Activated CD4-positive, alpha-beta T cell treated with anti-CD3 and anti-CD28 coated beads, Interleukin-10, Interleukin-2, amounts not matched to agents 100 ng/mL and 50 ng/mL, durations not matched to agents 16 hours and 8 hours (primary cell): ENCODE measurements at regions not wholly inside any gene's neighbourhood (a gene's known extent, or its start where the extent isn't known, plus 50 kb on each side); places are given as distances from the start of the nearest gene placed in this dataset.
"Not testable (repeated sequence)": the region's sequence is repeated elsewhere in the genome, so short reads cannot be mapped to it uniquely, and the experiment has no call there.

Experiments
- DNase-seq: peaks from one replicate; pipeline ENCODE4 v3.0.0-alpha.2; 2020

DNA sequence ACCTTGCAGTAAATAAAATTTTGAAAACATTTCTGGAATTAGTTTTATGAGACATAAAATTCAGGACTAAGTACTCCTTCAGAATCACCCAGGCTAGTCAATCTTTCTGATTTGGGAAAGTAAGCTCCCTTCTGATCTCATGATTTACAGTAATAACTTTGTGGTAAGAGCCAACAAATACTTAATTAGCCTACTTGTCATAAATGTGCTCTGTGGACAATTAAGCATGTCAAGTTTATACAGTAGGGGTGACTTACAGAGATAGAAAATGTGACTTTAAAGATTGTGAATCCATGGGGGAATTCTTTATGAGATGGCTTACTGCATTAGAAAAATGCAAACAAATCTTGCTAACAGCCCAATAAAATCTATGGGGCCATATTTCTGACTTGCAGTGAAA is 616.9 kb upstream of the GHITM start:
- DNase-seq, result no peak

DNA sequence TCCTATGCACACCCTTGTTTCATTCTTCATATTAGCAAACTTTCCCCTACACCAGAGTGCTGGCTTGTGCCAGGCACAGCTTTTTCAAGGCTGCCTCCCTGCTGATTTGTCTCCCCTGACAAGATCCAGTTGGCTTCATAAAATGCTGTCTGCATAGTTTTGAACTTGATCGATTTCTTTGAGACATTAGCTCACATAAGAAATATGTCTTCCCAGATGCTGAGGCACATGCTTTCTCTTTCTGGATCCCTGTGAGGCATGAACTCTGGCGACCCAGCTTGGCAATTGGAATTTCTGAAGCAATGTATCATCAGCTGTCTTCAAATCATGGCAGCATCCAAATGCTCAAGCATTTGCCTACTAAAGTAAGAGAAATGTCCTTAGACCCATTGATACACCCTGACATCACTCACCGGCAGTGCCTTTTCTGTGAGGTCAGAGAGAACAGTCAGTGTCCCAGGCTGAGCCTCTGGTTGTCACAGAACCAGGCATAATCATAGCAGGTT is 616.4 kb upstream of the GHITM start:
- no peak for DNase-seq

- DNase-seq, result no peak
Measured at GRCh38 chr10:83527934-83528333, 611.4 kb upstream of the GHITM start.

- DNase-seq, result no peak
Measured at GRCh38 chr10:83533290-83533689, 606.0 kb upstream of the GHITM start.

DNA sequence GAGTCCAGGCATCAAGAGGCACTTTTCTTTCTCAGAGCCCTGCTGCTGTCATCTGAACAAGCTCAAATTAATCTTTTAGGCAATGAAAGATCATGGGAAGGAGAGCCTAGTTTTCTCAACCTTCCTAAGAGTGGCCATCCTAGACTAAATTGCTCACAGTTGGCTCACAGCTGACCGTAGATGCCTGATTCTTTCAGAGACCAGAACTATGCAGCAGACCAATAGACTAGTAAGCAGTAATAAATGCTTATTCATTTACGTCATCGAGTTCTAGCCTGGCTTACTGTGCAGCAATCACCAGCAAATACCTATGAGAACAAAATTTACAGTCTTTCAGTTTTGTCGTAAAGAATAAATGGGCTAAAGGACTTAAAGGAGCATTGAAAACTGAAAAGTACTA is 602.9 kb upstream of the GHITM start:
- no peak for DNase-seq

- no peak for DNase-seq
Measured at GRCh38 chr10:83538047-83538446, 601.3 kb upstream of the GHITM start.

GRCh38 chr10:83539528-83540308 is 599.6 kb upstream of the GHITM start:
- DNase-seq, result no peak

- no peak for DNase-seq
Measured at GRCh38 chr10:83541046-83541445, 598.3 kb upstream of the GHITM start.

DNA sequence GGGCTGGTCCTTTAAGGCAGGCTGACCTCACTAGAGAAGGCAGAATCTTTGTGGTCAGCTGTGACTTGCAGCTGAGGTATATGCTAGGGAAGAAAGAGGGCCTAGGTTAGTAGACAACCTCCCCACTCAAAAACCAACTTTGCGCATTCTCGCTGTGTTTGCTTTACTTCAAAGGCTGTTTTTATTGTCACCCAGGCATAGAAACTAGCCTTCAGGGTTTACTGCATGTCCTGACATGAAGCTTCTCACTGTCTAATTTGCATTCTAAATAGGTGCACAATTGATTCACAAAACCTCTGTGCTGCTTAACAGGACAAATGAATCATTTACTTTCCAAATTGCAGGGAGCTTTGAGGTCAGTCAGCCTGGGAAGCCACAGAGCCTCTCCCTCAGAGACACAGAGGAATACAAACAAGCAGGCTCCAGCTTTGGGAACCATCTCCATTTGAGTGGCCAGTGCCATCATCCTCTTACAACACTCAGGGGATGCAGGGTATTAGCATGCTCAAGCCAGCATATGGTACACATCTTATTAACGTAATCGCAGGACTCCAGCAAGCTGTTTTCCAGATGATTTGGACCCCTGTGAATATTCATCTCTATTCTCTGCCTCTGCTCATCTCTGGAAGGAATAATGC is 596.4 kb upstream of the GHITM start:
- DNase-seq, result no peak

DNA sequence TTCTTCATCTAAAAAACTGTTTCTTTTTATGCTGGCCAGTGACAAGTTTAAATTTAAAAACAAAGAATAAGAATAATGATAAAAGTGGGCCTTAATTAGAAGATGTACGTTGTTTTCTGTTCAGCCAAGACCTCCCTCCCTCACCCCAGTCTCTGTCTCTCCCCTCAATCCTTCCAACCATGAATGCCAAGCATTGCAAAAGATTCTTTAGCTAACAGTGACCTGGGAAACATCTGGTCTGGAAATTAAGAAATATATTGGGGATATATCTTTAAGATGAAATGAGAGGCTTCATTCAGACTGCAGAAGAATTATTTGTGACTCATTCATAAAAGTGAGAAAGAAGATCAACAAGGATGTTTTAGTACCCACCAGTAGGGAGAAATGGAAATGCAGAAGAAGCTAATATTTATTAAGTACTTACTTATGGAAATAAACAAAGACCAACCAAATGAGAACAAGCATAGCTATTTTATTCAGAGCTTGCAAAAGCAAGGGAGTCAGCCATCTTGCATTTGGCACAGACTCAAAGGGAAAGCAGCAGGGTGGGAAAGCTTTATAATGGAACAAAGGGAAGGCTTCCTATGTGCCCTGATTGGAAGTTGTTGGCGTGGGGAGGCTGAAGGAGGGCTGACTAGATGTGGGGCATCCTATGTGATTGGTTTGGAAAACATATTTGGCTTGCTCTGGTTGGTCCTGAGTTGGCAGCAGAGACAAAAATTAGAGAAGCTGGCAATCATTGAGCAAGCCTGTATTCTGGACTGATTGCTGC is 595.4 kb upstream of the GHITM start:
- no peak for DNase-seq

GRCh38 chr10:83545901-83546391 is 593.4 kb upstream of the GHITM start:
- DNase-seq, result no peak

DNA sequence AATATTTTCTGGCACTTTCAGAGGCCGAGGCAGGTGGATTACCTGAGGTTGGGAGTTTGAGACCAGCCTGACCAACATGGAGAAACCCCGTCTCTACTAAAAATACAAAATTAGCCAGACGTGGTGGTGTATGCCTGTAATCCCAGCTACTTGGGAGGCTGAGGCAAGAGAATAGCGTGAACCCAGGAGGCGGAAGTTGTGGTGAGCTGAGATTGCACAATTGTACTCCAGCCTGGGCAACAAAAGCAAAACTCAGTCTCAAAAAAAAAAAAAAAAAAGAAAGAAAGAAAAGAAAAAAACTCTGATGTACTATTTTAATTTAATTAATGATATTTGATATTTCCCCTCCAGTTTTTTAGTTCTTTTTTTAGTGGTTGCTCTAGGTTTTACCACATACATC is 588.1 kb upstream of the GHITM start:
- not testable (repeated sequence) for DNase-seq

DNA sequence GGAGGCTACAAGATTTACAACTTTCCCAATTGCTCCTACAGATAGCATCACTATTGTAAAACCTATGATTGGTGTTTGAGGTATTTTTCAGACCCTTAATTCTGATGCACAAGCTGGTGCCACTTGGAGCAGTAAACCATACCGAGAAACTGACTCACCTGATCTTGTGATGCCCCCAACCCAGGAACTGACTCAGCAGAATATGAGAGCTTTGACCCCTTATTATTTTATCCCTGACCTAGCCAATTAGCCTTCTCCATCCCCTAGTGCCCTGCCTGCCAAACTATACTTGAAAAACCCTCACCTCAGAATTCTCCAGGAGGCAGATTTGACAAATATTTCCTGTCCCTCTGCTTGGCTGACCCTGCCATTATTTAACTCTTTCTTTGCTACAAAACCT is 585.9 kb upstream of the GHITM start:
- DNase-seq, result no peak

- DNase-seq, result no peak
Measured at GRCh38 chr10:83555264-83555663, 584.0 kb upstream of the GHITM start.

DNA sequence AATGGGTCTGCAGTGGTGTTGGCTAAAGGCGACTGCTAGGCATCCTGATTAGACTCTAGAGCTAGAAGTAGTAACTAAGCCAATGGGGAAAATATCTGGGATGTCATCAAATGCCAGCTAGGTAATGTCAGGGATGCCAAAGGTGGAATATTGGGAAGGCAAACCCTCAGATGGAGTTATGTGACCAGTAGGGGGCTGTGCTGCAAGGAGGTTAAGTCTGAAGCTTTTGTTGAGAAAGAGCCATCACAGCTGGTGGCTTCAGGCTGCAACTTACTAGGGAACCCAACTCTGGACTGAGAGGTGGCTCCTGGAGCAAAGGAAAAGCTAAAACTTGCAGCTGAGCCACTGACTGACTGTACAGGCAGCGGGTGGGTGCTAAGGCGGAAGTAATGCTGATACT is 576.9 kb upstream of the GHITM start:
- DNase-seq, result no peak

DNA sequence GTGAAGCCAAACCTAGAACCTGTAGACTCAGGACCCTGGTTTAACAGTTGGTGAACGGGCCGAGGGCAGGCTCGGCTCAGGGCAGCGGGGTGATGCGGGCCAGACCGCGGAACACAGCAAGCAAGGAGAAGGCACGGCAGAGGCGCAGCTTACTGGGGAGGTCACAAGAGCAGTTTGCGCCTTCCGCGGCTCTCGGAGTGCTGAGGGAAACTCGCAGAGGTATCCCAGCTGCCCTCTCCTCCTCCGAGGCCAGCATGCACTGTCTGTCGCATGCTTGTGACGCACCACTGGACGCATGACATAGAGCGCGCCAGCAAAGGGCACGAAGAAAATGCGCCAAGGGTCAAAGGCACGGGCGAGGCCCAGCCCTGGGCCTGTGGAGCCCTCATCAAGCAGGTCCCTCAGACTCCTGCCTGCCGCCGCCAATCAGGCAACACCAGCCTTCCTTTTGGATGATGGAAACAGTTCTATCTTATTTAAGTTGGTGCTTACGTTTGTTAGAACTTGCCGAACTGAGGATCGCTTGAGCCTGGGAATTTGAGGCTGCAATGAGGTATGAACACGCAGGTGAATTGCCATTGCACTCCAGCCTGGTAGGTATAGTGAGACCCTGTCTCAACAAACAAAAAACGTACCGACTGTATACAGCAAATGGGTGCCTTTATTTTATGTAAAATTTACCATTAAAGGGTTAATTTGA is 574.3 kb upstream of the GHITM start:
- DNase-seq, result no peak

DNA sequence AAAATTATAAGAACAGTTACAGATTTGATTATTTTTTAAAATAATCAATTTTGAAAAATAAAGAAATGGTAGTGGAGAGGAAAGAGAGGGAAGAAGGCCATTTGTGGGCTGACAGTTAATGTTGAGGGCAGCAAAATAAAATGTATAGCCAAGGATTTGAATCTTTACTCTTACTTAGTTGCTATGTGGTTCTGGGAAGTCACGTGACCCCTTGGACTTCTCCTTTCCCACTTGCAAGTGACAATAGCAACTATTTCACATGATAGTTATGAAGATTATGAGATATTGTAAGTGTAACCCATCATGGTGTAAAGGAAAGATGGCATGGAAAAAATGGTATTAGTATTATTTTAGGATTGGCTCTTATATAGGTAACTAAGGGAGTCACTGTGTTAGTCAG is 567.3 kb upstream of the GHITM start:
- no peak for DNase-seq

- DNase-seq, result no peak
Measured at GRCh38 chr10:83574770-83575169, 564.5 kb upstream of the GHITM start.

GRCh38 chr10:83577421-83577820 is 561.9 kb upstream of the GHITM start:
- no peak for DNase-seq

DNA sequence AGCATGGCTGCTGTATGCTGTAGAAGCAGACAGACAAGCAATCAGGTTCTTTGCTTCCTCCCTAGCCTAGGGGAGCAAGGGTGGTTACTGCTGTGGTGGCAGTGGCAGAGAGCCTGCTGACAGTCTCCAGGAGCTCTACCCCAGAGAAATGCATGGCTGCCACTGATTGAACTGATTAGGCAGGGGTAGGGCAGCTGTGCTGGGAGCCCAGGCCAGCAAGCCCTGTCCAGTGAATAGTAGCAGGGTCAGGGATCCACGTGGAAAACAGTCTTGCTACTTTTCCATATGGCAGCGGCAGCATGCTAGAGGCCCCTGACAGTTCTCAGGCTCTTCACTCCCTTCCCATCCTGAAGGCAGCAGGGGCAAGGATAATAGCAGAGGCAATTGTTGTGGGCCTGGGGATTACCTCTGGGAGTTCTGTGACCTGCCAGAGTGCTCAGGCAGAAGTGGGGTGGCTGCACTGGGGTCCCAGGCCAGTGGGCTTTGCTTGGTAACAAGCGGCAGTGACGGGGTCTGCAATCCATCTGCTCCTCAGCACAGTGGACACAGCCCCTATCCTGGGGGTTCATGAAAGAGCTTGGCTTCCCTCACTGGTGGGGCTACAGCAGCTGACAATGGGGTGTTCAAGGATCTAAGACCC is 558.8 kb upstream of the GHITM start:
- DNase-seq, result no peak

GRCh38 chr10:83582407-83583095 is 556.8 kb upstream of the GHITM start:
- no peak for DNase-seq

DNA sequence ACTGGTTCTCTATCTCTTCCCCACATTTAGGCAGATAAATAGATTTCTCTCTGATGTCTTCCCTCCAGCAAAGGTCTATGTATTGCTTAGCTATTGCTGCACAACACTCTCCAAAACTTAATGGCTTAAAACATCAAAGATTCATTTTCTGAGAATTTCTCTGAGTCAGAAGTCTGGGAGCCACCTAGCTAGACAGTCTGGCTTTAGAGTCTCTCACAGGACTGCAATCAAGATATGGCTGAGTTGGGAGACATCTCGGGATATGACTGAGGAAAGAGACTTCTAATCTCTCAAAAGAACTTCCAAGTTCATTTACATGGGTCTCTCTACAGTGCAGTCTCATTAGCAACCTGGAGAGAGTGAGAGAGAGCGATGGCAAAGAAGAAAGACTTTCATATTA is 553.6 kb upstream of the GHITM start:
- no peak for DNase-seq
